ENCODE measurements at regions not wholly inside any gene's neighbourhood (a gene's known extent, or its start where the extent isn't known, plus 50 kb on each side); places are given as distances from the start of the nearest gene placed in this dataset.

DNA sequence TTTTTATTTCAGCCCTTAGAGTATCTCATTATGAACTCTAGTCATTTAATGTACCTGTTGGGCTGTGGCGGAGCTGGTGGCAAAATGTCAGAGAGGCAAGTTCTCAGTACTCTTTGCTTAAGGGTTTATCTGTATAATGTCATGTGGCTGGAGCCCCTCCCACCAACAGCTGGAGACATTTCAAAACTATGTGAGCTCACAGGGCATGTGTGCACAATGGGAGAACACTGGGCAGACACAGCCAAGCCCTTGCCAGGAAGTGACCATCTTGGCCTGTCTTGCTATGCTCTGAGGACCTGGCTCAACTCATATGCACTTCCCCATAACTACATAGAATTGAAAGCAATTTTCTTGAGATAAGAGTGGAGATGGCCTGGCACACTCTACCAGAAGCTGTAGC, 296.4 kb downstream of the PTPRU start:
- TF ChIP-seq, protein P1, sequence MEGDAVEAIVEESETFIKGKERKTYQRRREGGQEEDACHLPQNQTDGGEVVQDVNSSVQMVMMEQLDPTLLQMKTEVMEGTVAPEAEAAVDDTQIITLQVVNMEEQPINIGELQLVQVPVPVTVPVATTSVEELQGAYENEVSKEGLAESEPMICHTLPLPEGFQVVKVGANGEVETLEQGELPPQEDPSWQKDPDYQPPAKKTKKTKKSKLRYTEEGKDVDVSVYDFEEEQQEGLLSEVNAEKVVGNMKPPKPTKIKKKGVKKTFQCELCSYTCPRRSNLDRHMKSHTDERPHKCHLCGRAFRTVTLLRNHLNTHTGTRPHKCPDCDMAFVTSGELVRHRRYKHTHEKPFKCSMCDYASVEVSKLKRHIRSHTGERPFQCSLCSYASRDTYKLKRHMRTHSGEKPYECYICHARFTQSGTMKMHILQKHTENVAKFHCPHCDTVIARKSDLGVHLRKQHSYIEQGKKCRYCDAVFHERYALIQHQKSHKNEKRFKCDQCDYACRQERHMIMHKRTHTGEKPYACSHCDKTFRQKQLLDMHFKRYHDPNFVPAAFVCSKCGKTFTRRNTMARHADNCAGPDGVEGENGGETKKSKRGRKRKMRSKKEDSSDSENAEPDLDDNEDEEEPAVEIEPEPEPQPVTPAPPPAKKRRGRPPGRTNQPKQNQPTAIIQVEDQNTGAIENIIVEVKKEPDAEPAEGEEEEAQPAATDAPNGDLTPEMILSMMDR (optimal IDR thresholded peaks at IDR 0.05 in 1 of 3, IDR thresholded peaks at IDR 0.05 in 1 of 3, conservative IDR thresholded peaks at IDR 0.05 in 1 of 3; ENCODE audit: extremely low read depth in 1 of 3, insufficient read depth in 2 of 3, low read length in 3 of 3): no peak
- TF ChIP-seq EZH2 (IDR thresholded peaks at IDR 0.05; ENCODE audit: low read length): no peak

Measured in keratinocyte (primary cell).